Stimulated activated CD8-positive, alpha-beta memory T cell treated with anti-CD3 and anti-CD28 coated beads, Interleukin-7, amount 100 ng/mL, for 4 hours (primary cell): ENCODE measurements at regions not wholly inside any gene's neighbourhood (a gene's known extent, or its start where the extent isn't known, plus 50 kb on each side); places are given as distances from the start of the nearest gene placed in this dataset.
"Not testable (repeated sequence)": the region's sequence is repeated elsewhere in the genome, so short reads cannot be mapped to it uniquely, and the experiment has no call there.

Experiments
- DNase-seq, 2 donors: peaks; one replicate each; pipeline ENCODE4 v3.0.0-alpha.2; 2020; ENCODE audit warnings: low read depth in 2 of 2

DNA sequence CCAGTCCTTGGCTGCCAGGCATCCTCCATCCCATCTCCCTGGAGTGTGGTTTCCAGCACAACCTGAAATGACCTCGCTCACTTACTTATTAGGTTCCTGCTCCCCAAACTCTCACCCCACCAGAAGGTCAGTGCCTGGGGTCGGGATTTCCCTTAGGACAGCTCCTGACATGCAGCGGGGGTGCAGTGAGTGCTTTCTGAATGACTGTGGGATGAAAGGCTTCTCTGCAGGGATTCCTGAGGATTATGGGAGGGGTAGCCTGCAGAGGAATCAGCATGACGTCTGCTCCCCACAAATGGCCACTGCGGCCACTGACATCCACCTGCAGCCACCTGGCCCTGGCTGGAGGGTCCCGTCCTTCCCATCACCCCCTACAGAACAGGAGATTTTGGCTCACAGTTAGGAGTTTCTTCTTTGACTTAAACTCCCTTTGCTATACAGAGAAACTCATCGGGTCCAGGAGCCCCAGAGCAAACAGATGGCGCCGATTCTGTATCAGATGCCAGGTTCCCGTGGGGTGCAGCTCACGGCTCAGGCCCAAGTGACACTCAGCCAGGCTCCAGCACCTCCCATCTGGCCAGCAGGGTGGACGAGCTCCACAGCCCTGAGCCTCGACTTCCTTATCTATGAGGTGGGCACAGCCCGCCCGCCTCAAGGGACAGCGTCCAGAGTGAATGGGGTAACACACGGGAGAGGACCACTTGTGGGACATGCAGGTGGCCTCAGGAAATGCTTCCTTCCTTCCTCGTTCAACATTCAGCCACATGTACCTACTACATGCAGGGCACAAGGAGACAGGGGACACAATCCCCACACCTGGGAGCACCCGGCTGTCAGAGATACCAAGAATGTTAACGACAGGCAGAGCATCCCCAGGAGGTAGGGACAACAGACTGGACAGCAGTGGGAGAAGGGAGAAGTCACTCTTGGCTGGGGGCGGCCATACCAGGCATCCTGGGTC lies 69.8 kb downstream of the RMI2 start:
- DNase-seq = no peak

GRCh38 chr16:11416228-11417001 lies 71.2 kb downstream of the RMI2 start:
- DNase-seq = no peak

DNA sequence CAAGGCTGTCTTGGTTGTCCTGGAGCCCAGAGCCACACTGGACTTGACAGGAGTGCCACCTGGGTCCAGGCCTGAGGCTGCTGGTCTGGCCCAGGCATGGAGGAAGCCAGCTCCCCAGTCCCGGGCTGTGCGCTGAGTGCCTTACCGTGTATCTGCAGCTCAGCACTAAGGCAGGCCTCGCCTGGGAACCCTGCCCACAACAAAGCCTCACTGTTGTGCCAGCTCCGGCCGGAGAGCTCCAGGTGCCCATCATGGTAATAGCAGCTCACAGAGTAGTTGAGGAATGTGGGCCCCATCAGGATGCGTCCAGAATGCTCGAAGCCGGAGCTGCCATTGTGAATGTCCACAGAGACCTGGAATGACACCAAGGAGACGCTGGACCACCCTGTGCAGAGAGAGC lies 72.2 kb downstream of the RMI2 start:
- no peak for DNase-seq

DNA sequence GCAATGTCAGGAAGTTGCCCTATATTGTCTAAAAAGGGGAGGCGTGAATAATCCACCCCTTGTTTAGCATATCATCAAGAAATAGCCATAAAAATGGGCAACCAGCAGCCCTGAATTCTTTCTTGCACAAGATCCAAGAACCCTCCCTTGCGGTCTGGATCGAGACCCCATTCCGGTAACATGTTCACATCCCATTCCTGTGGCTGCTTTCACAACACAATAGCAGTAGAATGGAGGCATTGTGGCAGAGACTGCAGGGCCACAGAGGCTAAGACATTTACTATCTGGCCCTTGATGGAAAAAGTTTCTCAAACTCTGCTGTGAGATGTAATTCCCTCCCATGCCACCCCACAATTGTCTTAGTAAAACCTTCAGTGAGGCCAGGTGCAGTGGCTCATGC lies 73.2 kb downstream of the RMI2 start:
- no peak for DNase-seq

GRCh38 chr16:11420067-11420466 lies 74.8 kb downstream of the RMI2 start:
- not testable (repeated sequence) for DNase-seq

DNA sequence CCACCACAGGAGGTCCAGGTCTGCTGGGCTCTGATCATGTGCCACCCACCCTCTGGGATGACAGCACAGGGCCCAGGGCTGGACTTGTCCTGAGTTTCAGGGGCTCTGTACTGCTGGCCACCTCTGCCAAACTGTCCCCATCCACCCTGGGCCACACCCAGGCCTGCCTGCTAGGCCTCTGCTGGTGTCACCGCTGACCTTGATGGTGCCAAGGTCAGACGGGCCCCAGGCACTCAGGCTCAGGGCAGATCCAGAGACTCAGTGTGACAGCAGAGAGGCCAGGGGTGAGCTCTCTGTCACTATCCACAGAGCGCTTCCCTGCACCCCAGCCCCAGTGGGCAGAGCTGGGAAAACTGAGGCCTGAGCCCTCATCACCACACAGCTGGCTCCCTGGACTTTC lies 75.6 kb downstream of the RMI2 start:
- no peak for DNase-seq

DNA sequence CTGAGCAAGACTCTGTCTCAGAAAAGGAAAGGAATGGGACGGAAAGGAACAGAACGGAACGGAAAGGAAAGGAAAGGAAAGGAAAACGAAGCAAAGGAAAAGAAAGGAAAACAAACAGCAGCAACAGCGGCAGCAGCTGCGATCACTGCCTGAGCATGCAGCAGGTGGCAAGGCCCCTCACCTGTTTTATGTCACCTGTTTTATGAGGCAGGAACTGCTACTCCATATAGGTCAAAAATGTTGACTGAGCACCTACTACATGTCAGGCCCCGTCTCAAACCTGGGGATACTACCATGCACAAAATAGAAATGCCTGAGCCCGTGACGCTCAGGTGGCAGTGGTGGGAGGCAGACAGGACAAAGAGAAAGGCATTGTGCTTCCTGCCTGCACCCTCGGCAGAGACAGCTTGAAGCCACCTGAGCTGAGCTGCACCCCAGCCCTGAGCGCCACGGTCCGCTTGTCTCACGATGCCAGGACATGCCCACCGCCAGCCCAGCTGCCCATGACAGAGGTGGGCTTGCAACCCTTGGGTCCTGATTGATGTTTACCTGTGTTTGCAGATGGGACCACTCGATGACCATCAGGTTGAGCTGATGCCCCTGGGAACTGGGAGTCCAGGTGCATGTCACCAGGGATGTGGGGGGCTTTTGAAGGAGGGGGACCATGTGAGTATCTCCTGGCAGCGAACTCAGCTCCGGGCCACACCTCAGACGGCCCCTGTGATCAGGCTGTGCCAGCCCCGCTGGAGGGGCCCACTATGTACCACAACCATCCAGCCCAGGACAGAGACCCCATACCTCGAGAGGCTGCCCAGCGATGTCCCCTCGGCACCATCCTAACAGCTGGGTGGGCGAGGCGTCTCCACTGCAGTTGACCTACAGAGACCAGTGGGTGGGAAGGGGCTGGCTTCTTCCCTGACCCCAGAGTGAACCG lies 77.4 kb downstream of the RMI2 start:
- no peak for DNase-seq

DNA sequence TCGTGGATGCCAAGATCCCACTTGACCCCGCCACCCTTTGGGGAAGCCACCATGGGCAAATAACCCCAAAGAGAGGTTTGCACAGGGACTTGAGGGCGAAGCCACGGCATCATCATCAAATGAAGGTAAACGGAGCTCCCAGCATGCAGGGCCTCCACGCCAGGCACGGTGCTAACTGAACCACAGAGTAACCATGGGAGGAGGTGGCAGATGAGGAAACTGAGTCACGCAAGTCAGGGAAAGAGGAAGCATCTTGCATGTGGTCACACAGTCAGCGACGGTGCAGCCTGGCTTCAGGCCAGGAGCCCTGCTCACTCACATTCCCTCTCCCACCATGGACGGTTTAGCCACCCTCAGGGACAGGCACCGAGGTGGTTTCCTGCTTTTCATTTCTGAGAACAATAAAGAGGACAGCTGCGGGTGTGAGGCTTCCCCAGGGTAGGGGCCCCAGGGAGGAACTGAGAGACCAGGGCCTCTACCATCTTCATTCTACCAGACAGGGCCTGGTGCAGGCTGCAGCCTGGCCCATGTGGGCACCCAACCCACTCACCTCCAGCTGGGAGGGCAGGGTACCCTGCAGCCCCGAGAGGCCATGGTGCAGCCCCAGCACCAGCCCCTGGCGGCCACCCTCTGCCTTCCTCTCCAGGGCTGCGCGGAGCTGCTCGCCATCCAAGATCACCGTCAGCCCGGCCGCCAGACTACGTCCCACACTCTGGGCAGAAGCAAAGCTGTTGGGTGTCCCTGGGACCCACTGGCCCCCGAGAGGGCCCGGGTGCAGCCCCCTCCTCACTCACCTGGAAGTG lies 78.3 kb downstream of the RMI2 start:
- no peak for DNase-seq

- DNase-seq = no peak
Measured at GRCh38 chr16:11424118-11424460, 78.8 kb downstream of the RMI2 start.

DNA sequence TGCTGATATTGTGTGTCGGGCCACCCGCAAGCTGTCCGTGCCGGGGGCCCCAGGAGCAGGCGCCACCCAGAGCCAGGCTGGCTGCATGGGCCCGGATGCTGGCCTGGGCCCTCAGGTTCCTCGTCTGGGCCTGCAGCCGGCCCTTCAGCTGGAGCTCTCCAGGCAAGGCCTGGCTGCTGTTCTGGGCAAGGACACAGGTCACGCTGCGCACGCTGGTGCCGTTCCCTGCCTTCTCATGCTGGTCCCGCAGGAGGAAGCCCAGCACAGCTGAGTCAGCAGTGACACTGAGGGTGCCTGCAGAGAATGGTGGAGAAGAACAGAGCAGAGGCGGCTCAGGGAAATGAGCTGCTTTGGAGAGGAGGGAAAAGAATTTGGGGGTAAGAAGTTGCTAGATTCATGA lies 79.9 kb downstream of the RMI2 start:
- DNase-seq = no peak

DNA sequence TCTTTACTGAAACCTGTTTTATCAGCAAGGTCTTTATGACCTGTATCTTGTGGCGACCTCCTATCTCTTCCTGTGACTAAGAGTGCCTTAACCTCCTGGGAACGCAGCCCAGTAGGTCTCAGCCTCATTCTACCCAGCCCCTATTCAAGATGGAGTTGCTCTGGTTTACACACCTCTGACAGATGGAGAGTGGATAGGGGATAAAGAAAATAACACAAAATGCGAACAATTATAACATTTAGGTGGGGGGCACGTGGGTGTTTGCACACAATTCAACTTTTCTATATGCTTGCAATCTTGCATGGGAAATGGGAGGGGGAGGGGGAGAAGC lies 83.3 kb downstream of the RMI2 start:
- DNase-seq = no peak

- DNase-seq = no peak
Measured at GRCh38 chr16:11429123-11429522, 83.9 kb downstream of the RMI2 start.

DNA sequence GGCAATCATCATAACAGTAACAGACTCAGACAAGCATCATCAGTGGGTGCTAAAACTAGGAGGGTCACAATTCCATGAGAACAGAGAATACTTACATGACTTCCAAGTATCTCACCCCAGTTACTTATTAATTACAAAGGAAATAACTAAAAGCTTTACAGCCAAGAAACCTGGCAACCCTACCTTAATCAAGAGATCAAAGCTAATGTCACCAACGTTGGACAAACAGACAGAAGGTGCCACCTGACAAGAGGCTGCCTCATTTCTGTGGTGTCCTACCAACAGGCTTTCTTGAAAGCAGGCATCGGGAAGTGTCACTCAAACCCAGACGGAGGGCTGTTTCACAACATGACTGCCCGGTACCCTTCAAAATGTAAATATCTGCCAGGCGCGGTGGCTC lies 84.6 kb downstream of the RMI2 start:
- DNase-seq = no peak

DNA sequence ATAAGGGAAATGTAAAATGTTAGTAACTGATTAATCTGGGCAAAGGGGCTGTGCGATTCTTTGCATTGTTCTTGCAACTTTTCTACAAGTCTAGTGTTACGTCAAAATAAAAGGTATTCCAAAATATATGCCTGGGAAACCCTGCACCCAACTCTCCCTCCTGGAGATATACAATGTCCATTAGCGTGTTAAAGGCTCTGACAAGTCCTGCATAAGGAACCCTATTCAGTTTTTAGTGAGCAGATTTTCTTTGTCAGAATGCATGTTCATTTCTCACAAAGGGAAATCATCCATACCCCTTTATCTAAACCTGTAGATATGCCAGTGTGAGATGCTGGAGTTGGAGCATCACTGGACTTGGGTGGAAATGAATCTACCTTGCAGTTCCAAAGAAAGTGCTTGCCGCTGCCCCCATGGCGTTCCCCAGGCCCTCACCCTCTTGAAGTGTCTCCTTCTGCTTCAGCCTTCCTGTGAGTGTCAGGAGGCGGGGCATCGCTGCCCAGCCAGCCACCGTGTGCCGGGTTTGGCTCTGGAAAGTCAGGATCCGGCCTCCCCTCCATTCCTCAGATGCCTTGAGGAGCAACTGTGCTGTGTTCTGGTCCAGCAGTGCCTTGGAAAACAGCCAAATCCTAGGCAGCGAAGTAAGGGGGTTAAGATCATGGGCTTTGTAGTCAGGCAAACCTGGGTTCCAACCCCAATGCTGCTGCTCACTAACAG lies 85.5 kb downstream of the RMI2 start:
- no peak for DNase-seq

DNA sequence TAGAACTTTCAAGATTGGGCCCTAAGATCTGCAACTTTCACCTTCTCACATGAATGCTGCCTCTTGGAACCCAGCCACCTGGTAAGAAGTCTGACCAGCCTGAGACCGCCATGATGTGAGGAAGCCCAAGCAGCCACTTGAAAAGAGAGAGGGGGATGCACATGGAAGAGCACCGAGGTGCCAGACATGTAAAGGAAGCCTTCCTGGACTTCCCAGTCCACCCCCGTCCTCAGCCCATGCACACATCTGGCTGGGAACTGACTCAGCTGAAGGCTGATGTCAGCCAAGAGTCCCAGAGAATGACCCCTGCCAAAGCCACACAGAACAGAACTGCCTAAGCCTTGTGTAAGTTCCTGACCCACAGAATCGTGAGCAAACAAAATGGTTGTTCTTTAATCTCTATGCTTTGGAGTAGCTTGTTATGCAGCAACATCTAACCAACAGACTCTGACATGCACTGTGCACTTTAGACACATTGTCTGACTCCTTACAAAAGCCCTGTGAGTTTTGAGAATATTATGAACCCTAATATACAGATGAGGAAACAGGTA lies 86.7 kb downstream of the RMI2 start:
- DNase-seq = no peak

- DNase-seq = no peak
Measured at GRCh38 chr16:11432856-11433395, 87.7 kb downstream of the RMI2 start.

GRCh38 chr16:11435576-11435975 lies 90.3 kb downstream of the RMI2 start:
- DNase-seq = no peak

DNA sequence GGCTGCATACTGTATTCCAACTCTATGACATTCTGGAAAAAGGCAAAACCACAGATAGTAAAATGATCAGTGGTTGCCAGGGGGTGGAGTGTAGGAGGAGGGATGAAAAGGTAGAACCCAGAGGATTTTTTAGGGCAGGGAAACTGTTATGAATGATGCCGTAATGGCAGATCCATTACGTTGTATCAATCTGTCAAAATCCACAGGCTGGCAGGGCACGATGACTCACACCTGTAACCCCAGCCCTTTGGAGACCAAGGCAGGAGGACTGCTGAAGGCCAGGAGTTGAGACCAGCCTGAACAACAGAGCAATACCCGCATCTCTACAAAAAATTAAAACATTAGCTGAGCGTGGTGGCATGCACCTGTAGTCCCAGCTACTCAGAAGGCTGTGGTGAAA lies 91.8 kb downstream of the RMI2 start:
- DNase-seq = no peak

GRCh38 chr16:11439790-11440656 lies 94.8 kb downstream of the RMI2 start:
- no peak for DNase-seq
